ENCODE measurements at regions not wholly inside any gene's neighbourhood (a gene's known extent, or its start where the extent isn't known, plus 50 kb on each side); places are given as distances from the start of the nearest gene placed in this dataset.

- TF ChIP-seq POLR2A (IDR thresholded peaks at IDR 0.05; ENCODE audit: low read depth, low read length): no peak
- no peak for TF ChIP-seq POLR2AphosphoS5 (IDR thresholded peaks at IDR 0.05; ENCODE audit: low read depth, low read length)
- no peak for TF ChIP-seq TAF1 (IDR thresholded peaks at IDR 0.05; ENCODE audit: low read depth, low read length)
Measured at GRCh38 chr22:49238181-49239141, 589.2 kb downstream of the BRD1 start.

Data from GM12891 (cell line).